Glomerular visceral epithelial cell (primary cell): ENCODE measurements at regions not wholly inside any gene's neighbourhood (a gene's known extent, or its start where the extent isn't known, plus 50 kb on each side); places are given as distances from the start of the nearest gene placed in this dataset.

Source experiments
- DNase-seq: peaks from one replicate; pipeline ENCODE4 v3.0.0-alpha.2; 2016; ENCODE audit errors: extremely low spot score

DNA sequence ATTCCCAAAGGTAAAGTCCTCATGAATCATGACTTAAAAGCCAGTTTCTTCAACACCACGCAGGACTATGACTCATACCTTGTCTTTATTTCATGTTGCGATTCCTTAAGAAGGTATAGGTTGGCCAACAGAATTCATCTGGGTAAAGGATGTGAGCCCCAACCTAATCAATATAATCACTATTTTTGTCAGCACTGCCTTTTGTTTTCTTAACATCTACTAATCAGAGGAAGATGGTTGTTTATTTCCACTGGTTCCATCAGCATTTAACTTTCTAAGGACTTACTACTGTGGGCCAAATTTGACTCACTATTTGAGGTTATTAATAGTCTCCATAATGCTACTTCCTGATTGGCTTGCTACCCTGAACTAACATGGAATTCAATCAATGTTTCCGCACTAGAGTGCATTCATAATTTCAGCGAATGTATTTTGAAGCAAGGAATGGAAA is 78.6 kb downstream of the SCG2 start:
- no peak for DNase-seq

DNA sequence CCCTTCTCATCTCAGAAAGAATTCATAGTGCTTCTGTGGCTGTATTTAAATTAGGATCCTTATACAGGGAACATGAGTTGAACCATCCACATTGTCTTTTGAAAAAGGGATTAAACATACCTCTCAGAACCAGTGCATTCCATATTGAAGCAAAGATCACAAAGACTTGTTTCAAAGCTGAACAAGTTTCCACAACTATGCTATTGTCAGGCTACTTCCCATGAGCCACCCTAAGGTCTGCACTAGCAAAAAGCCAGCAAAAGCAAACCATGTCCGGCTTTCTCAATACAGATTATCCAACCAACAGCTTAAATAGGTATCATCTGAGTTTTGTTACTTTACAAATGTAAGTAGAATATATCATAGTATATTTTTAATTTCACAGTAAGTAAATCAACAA is 78.1 kb downstream of the SCG2 start:
- no peak for DNase-seq

- DNase-seq, result no peak
These were observed 76.1 kb downstream of the SCG2 start for GRCh38 chr2:223526106-223526505.

DNA sequence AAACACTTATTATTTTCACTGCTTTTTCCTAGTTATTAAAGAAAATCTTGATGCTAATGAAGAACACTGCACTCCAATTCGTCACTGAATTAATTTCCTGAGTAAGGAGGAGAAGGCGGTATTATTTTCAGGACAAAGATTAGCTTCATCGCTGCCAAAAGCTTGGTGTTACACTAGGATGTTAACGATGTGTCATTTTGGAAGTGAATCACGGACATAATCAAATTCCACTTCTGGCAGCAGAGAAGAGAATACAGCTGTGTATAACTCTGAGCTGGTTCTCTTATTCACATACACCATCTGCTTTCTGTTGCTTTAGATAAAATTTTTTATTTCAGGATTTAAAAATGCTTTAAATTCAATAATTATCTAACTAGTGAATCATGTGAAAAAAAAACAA is 74.1 kb downstream of the SCG2 start:
- DNase-seq, result no peak

- no peak for DNase-seq
These were observed 72.5 kb downstream of the SCG2 start for GRCh38 chr2:223529696-223530095.

- DNase-seq, result no peak
These were observed 71.3 kb downstream of the SCG2 start for GRCh38 chr2:223530811-223531210.

DNA sequence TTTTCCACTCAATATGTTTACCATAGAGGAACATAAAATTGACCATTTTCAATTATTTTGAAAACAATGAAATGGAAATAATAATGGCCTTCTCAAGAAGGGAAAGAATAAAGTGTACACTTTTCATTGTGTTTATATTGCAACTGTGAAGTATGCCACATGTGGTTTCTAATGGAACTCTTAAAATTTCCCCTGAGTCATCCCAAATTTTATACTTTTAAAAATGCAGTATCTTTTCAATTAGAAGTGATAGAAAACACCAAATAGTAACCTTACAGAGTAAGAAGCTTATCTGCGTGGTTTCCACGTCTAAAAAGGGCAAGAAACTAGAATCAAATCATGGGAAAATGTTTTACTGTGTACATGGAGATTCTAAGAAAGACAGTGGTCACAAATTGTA is 70.0 kb downstream of the SCG2 start:
- no peak for DNase-seq

DNA sequence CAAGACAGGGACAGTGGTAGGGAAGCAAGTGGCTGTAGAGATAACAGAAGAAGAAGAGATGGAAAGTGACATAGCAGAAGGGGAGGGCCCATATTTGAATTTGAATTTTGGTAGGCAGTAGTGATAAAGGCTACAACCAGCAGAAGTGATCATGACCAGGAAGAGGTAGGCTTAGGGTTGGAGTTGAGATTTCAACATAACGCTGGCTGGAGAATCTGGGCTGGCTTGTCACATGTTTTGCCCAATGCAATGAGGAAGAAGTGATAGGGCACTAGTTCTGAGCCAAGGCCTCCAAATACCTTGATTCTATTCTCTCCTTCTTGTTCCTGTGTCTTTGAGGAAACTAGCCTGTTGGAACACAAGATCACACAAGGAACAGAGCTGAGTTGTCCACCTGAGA is 69.4 kb downstream of the SCG2 start:
- no peak for DNase-seq

DNA sequence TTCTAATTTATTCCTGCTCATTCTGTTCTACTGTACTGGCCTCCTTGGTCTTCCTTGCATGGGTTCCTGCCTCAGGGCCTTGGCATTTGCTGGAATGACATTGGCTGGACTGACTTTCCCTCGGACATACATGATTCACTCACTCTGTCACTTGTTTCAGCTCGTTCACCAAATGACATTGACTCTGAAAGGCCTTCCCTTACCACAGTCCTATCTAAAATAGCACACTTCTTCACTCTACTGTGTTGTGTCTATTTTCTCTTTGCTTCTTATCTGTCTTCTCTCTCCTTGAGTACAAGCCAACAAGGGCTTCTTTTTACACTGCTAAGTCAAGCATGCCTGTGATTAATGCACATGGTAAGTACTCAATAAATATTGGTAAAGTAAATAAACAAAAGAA is 65.6 kb downstream of the SCG2 start:
- no peak for DNase-seq

DNA sequence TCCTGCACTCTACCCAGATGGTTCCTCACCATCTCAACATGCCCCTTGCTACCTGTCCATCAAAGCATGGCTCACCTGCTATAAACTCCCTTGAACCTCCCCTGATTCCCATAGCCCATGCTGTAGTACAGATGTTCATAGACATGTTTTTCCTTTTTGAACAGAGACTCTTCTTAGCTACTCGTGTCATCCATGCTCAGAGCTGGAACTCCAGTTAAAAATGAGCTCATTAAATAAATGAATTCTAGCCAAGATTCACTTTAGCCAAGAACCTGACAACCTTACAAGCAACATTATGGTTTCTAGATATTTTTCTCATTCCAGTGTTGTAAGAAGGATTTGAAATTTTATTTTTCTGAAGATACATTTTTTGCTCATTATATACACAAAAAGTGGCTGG is 65.0 kb downstream of the SCG2 start:
- DNase-seq, result no peak

- DNase-seq, result no peak
These were observed 64.2 kb downstream of the SCG2 start for GRCh38 chr2:223537651-223538601.

- DNase-seq, result no peak
These were observed 63.2 kb downstream of the SCG2 start for GRCh38 chr2:223538920-223539440.

- no peak for DNase-seq
These were observed 60.6 kb downstream of the SCG2 start for GRCh38 chr2:223541546-223541945.

- DNase-seq, result no peak
These were observed 59.7 kb downstream of the SCG2 start for GRCh38 chr2:223542501-223542900.

GRCh38 chr2:223545406-223545805 is 56.8 kb downstream of the SCG2 start:
- no peak for DNase-seq

GRCh38 chr2:223545830-223546229 is 56.3 kb downstream of the SCG2 start:
- DNase-seq, result no peak
